A673 (cell line): ENCODE measurements at regions not wholly inside any gene's neighbourhood (a gene's known extent, or its start where the extent isn't known, plus 50 kb on each side); places are given as distances from the start of the nearest gene placed in this dataset.

Experiments used
- BruUV-seq: library from RNA; stranded (reverse); fragments of 400-500 nt; replicated peaks from 2 replicates; lab custom pipeline; 2021; lab: Mats Ljungman, UMichigan
- CTCF ChIA-PET: fragments of 300-600 bp; sonication (Branson Sonifier 250); formaldehyde crosslinking; loops from one replicate; lab custom pipeline; 2022; ENCODE audit warnings: antibody characterized with exemption; lab: Charles Lee
- POLR2A ChIA-PET: fragments of 300-600 bp; sonication (Branson Sonifier 250); formaldehyde crosslinking; loops from one replicate; lab custom pipeline; 2022; ENCODE audit warnings: antibody characterized with exemption; ENCODE audit not compliant: low non-redundant PET; lab: Charles Lee
- DNase-seq: peaks from one replicate; pipeline ENCODE4 v3.0.0-alpha.2; 2015; ENCODE audit warnings: low spot score
- H3K27ac ChIP-seq: fragments of 200-600 bp; sonication (generic); 2 replicates; pipeline ENCODE4 v1.5.1; 2016; ENCODE audit warnings: mixed run types, low read depth, mild to moderate bottlenecking, mixed read lengths, antibody characterized with exemption, low read length; ENCODE audit not compliant: poor library complexity, severe bottlenecking
- H3K27me3 ChIP-seq: fragments of 200-600 bp; sonication (generic); replicated peaks from 2 replicates; pipeline ENCODE4 v1.6.1; 2017; ENCODE audit warnings: mixed run types, low read depth, mild to moderate bottlenecking, mixed read lengths, antibody characterized with exemption, low read length; ENCODE audit not compliant: insufficient read depth, poor library complexity
- H3K36me3 ChIP-seq: fragments of 200-600 bp; sonication (generic); 2 replicates; pipeline ENCODE4 v1.6.1; 2016; ENCODE audit warnings: mixed run types, mild to moderate bottlenecking, mixed read lengths, antibody characterized with exemption, low read length; ENCODE audit not compliant: insufficient read depth, poor library complexity, severe bottlenecking
- H3K4me1 ChIP-seq: fragments of 200-600 bp; sonication (generic); 2 replicates; pipeline ENCODE4 v1.6.1; 2017; ENCODE audit warnings: mixed run types, mild to moderate bottlenecking, mixed read lengths, antibody characterized with exemption, low read length; ENCODE audit not compliant: insufficient read depth, poor library complexity, severe bottlenecking
- H3K4me3 ChIP-seq: fragments of 200-600 bp; sonication (generic); 2 replicates; pipeline ENCODE4 v1.5.1; 2016; ENCODE audit warnings: low read depth, mixed run types, mild to moderate bottlenecking, mixed read lengths, low read length; ENCODE audit not compliant: poor library complexity, severe bottlenecking
- H3K9me3 ChIP-seq: fragments of 200-600 bp; sonication (generic); 2 replicates; pipeline ENCODE4 v1.6.1; 2016; ENCODE audit warnings: mixed run types, low read depth, mild to moderate bottlenecking, mixed read lengths, antibody characterized with exemption, low read length; ENCODE audit not compliant: poor library complexity, severe bottlenecking
- EZH2 ChIP-seq: fragments of 200-600 bp; sonication (generic); IDR thresholded peaks from 2 replicates; pipeline ENCODE4 v1.6.1; 2017; ENCODE audit warnings: borderline replicate concordance, low read depth, mild to moderate bottlenecking, mixed read lengths, antibody characterized with exemption, low read length; ENCODE audit not compliant: poor library complexity, severe bottlenecking
- intact Hi-C: fragments of 100-400 bp; cut with micrococcal nuclease; formaldehyde crosslinking; loops from one replicate; pipeline ENCODE4 v1.10.0; 2022; ENCODE audit not compliant: unreplicated experiment
- TF ChIP-seq, protein P1 (sequence below): fragments of 300-800, 200-600 bp; sonication (generic); conservative IDR thresholded peaks from 2 replicates; pipeline ENCODE4 v1.5.1; 2017; ENCODE audit warnings: low read depth, mild to moderate bottlenecking, antibody characterized with exemption, low read length, moderate library complexity, mixed read lengths

DNA sequence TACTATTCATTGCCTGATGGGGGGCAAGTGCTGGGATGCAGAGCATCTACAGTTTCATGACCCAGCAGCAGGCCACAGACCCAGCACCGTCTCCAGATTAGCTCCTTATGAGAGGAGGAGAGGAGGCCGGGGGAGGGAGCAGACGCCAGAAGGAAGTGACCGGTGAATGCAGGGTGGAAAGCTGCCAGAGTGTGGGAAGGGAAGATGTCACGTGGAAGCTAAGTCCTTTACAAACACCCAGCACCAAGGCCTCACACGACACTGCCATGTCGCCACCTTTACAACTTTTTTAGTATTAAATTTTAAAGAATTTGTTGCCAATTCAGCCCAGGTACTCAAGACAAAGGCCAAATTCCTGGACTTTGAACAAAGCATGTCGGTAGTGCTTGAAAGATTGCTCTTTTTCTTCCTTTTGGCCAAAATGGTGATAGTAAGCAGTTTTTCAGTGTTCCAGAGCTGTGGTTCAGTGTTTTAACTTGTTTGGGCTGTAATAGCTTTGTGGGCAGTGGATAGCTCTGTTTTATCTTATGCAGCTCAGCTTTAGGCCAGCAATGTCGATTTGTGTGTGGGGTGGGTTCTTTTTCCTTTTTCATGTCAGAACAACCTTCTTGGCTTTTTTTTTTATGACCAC is 58.2 kb downstream of the ZBTB38 start:
- CTCF ChIA-PET, result no interaction called here
- no peaks in the 10 kb centered on the region for H3K9me3 ChIP-seq
- no peaks in the 10 kb centered on the region for H3K27me3 ChIP-seq
- no peaks in the 10 kb centered on the region for H3K4me1 ChIP-seq
- no peak overlapping the region for H3K4me3 ChIP-seq
- no peak for DNase-seq
- intact Hi-C loops, result no loop called here
- BruUV-seq, result no TSS peak
- no peaks in the 10 kb centered on the region for H3K36me3 ChIP-seq
- POLR2A ChIA-PET, result no interaction called here
- TF ChIP-seq EZH2, result no peak
- TF ChIP-seq, protein P1, sequence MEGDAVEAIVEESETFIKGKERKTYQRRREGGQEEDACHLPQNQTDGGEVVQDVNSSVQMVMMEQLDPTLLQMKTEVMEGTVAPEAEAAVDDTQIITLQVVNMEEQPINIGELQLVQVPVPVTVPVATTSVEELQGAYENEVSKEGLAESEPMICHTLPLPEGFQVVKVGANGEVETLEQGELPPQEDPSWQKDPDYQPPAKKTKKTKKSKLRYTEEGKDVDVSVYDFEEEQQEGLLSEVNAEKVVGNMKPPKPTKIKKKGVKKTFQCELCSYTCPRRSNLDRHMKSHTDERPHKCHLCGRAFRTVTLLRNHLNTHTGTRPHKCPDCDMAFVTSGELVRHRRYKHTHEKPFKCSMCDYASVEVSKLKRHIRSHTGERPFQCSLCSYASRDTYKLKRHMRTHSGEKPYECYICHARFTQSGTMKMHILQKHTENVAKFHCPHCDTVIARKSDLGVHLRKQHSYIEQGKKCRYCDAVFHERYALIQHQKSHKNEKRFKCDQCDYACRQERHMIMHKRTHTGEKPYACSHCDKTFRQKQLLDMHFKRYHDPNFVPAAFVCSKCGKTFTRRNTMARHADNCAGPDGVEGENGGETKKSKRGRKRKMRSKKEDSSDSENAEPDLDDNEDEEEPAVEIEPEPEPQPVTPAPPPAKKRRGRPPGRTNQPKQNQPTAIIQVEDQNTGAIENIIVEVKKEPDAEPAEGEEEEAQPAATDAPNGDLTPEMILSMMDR, result no peak
- H3K27ac ChIP-seq, result no peak overlapping the region

DNA sequence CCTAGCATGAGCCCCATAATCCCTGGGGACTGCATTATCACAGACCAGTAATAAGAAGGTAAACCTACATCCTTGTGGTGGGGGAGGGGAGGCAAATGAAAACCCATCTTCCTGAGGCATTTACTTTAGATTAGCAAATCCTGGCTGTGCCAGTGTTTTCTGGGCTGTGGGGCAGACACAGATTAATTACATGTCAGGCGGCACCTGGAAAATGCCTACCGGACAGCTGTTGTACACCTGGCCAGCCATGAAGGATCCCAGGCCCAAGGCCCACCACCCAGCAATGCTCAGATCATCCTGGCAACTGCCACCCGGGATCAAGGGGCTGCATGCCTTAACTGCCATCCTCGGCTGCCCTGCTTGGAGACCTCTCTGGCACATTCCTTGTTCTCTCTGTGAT is 59.1 kb upstream of the RASA2 start:
- H3K4me1 ChIP-seq, result no peaks in the 10 kb centered on the region
- intact Hi-C loops, result no loop called here
- no peak overlapping the region for H3K4me3 ChIP-seq
- no peaks in the 10 kb centered on the region for H3K36me3 ChIP-seq
- ChIA-PET CTCF (interaction anchor here (0.6 kb wide), 1 partner anchor 116 kb away, joined by 3 read pairs; no protein-coding TSS in a partner anchor), POLR2A (no interaction called here)
- H3K27me3 ChIP-seq, result no peaks in the 10 kb centered on the region
- no peak for DNase-seq
- no TSS peak for BruUV-seq
- TF ChIP-seq, protein P1, result no peak
- TF ChIP-seq EZH2, result no peak
- no peak overlapping the region for H3K27ac ChIP-seq
- no peaks in the 10 kb centered on the region for H3K9me3 ChIP-seq

DNA sequence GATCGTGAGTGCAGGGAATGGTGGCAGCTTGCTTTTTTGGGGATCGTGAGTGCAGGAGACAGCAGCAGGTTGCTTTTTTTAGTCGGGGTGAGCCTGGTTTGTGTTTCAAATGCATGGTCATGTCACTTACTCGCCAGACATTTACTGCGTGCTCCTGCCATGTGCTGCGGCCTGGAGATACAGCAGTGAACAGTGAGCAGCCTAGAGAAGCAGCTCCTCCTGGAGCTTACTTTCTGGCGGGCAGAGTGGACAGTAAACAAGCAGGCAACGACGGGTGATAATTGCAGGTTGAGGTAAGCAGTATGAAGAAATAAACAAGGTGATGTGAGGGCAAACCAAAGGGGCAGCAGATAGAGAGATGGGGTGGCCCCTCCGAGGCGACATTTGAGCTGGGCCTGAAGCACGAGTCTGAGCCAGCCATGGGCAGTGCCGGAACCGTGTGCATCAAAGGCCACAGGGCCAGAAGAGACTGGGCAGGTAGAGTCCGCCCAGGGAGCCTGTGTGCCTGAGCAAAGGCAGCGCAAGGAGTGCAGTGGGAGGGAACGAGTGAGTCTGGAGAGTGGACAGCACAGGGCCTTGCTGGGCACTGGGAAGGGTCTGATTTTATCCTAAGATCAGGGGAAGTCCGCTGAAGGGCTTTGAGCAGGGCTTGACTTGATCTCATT is 57.3 kb upstream of the RASA2 start:
- no peaks in the 10 kb centered on the region for H3K27me3 ChIP-seq
- H3K4me1 ChIP-seq, result no peaks in the 10 kb centered on the region
- no peaks in the 10 kb centered on the region for H3K36me3 ChIP-seq
- no peaks in the 10 kb centered on the region for H3K9me3 ChIP-seq
- DNase-seq, result no peak
- ChIA-PET POLR2A (no interaction called here), CTCF (no interaction called here)
- intact Hi-C loops, result no loop called here
- TF ChIP-seq, protein P1, result no peak
- TF ChIP-seq EZH2, result no peak
- no TSS peak for BruUV-seq
- no peak overlapping the region for H3K4me3 ChIP-seq
- no peak overlapping the region for H3K27ac ChIP-seq
